ENCODE measurements at regions not wholly inside any gene's neighbourhood (a gene's known extent, or its start where the extent isn't known, plus 50 kb on each side); places are given as distances from the start of the nearest gene placed in this dataset.
"Not testable (repeated sequence)": the region's sequence is repeated elsewhere in the genome, so short reads cannot be mapped to it uniquely, and the experiment has no call there.

DNA sequence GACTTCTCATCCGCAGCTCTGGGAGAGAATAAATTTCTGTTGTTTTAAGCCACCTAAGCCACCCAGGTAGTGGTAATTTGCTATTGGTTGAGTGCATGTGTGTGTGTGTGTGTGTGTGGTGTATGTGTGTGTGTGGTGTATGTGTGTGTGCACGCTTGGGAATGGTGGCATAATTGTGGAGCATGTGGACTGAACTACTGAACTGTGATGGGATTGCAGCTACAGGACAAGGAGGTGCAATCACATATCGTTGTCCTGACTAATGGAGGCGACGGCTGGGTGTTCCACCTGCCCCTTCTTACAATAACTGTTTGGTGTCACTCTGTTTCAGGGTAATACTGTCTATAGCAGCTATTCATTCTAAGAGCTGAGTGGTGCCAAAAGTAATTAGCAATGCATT is 448.7 kb upstream of the PFKP start:
- DNase-seq = no peak

DNA sequence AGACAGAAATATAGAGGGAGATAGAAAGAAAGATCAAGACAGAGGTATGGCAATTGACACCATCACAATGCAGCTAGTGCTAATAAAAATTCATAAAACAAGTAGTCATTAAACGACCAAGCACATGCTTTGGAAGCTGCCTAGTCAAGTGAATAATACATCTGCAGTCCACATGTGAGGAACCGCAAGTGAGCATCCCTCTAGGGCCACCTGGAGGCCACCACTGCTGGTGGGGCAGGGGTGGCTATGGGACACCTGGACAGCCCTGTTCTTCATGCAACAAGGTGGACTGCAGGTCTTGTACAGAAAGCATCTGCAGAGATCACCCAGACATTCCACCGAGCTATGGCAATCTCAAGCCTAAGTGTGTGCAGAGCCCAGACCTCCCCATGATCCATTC is 451.1 kb upstream of the PFKP start:
- DNase-seq = no peak

DNA sequence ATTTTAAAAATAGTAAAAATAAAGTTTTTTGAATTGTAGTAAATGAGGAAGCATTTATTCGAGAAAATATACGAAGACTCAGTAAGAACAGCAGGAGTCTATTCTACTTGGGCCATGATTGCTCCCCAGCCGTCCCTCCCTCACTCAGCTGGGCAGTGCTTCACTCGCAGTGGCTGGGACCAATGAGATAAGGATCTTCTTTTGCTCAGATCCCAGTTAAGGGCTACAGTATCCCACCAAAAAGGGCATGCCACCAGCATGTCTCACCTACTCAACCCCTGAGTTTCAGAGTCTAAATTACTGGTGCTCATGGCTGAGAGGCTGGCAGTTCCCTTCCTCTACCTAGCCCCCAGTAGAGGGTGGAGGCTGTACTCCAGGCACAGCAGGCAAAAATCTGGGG is 455.7 kb upstream of the PFKP start:
- DNase-seq = no peak

DNA sequence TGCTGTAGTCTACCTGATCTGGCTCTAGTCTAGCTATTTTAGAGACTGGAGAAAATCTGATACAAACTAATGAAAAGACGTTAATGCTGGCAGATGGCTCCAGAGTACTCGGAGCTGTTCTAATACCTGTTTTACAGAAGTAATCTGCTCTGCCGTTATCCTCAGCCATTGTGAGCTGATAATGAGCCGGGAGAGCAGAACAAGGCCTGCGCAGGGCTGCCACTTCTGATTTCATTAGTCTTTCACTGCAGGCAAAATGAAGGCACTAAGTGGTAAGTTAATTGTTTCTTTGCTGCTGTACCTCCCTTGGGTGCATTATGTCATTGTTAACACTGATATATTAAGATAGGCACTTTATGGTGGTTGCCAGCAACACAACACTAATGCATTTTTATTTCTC is 456.4 kb upstream of the PFKP start:
- DNase-seq = no peak

DNA sequence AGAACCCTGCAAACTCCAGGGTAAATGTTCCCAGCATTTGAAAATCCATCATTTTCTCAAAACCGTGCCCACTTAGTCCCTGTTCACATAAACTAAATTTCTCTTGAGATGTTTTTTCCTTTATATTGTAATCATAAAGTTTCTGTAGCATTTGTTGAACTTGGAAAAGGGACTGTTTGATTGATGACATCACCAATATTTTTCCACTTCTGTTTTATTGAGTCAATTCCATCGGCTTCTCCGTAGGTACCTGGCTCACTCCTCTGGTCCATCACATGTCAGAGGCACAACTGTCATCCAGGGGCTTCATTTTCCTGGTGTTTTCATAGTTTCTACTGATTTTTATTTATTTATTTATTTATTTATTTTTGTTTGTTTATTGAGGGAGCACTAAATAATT is 462.5 kb upstream of the PFKP start:
- no peak for DNase-seq

DNA sequence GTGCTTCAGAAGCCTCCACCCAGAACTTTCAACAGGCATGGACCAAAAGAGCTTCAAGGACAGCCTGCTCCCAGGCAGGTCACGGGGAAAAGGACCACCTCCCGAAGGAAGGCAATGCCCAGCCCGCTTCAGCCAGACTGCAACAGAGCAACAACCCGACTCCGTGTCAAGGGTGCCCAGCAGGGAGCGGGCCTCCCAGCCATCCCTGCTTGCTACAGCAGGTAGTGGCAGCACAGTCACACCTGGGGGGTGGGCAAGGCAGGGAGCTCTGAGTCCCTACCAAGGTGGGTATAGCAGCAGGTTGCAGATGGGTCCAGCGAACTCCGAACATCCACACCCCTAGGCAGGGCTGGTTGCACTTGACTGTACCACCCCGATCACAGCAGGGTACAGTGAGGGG is 467.8 kb upstream of the PFKP start:
- no peak for DNase-seq

DNA sequence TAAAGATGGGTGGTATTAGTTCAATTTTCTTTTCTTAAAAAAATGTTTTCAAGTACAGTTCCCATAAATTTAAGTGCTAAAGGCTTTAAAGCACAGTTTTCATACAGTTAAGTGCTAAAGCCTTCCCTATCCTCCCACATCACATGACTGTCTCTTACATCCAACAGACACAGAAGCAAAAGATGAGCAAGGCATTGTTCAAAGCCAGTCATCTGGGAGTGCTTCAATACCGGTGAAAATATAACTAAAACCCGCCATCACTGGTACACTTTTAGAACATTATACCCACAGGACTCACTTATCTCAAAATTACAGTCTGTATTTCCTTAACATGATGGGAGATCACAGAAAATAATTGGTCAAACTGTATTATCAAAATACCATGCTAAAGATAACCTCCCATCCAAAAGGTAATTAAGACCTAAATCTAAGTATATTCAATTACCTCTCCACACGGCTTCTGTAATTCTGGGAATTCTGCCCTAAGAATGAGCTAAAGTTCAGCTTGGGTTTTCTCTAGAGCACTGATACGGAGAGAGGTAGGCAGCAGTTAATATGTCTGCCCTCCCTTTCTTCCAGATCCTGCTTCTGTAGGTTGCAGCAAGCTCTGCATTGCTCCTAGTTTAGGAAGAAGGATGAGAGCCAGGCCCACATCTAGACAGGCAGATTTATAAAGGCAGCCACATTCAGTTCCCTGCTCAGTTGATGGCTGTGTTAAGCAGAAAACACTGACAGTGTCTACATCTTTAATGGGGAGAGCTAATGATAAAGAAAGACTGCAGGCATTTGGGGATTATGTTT is 474.8 kb upstream of the PFKP start:
- DNase-seq = no peak

DNA sequence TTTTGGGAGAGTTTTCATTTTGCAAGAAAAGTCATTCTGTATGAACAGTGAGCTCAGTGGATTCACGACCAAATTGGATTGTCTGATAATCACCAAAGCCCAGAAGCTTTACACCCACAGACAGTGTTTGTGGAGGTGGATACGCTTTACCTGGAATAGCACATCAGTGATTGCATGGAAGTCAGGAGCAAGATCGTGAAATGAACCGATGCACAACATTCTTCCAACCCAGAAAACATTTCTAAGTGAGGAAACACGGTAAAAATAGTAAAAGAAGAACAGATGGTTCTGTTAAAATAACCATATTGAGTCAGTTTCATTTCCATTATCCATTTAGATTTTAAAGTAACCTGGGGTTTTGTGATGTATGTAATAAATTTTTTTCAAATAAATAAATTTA is 478.2 kb upstream of the PFKP start:
- no peak for DNase-seq

DNA sequence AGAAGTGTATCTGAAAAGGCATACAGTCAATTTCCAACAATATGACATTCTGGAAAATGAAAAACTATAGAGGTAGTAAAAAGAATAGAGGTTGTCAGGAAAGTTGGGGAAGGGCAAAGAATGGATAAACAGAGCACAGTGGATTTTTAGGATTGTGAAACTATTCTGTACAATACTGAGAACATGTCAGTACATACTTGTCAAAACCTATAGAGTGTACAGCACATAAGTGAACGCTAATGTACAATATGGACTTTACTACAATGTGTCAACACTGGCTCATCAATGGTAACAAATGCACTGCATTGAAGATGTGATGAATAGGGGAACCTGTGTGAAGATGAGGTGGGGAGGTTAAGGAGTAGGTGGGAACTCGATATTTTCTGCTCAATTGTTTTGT is 483.0 kb upstream of the PFKP start:
- DNase-seq = no peak

DNA sequence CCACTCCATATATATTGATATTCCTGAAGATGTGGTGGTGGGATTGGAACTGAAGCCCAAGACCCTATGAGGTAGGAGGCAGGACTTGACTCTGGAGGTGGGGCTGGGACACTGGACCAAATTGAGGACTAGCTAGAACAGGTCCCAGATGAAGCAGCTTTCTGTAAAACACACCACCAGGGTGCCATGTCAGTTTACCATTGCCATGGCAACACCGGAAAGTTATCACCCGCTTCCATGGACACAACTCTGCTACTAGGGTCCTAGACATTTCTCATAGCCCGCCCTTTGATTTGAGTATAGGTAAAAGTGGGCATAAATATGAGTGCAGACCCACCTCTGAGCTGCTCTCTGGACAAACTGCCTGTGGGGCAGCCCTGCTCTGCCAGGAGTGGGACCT is 490.5 kb upstream of the PFKP start:
- no peak for DNase-seq

DNA sequence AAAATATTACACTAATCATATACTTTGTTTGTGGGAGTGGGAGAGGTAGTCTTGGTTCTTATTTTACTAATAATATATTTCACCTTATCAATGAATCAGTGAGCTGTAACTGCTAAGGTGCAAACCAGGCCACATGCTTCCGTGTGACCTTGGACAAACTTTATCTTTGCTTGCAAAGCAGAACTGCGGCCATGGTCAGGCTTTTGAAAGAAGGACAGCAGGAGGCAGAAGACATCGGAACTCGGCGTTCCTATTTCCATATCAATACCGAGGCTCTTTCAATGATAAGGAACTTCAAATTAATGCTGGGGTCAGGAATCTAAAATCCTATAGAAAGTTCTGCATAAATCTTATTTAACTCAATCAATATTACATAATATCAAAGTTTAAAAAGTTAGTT is 491.9 kb upstream of the PFKP start:
- DNase-seq = no peak

DNA sequence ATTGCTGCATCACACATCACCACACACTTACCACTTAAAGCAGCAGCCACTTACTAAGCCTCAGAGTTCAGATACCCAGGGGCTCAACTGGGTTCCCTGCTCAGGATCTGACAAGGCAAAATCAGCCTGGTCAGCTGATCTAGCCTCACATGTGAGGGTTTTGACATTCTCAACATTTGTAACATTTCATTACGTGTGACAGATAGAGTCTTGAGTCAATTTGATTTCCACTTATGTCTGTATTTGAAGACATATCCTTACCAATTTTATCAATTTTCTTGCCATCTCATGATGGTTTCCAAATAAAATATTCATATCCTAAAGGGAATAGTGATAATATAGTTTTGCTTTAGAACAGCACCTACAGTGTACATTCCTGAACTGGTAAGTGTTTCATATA is 494.7 kb upstream of the PFKP start:
- no peak for DNase-seq

DNA sequence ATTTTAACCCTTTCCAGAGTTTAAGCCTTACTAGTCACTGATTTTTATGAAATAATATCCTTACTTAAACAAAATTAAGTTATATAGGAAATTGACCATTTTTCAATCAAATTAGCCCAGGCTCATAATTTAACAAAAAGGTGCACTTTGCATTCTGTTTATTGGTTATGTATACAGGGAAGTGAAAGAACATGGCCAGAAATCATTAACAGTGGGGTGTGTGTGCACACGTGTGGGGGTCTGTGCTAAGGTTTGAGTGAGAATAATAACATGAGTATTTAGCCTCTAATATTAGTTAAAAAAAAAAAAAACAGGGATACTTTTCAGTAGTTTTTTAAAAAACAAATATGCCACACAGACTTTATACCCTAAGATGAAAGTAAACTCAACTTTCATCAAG is 510.5 kb upstream of the PFKP start:
- no peak for DNase-seq

DNA sequence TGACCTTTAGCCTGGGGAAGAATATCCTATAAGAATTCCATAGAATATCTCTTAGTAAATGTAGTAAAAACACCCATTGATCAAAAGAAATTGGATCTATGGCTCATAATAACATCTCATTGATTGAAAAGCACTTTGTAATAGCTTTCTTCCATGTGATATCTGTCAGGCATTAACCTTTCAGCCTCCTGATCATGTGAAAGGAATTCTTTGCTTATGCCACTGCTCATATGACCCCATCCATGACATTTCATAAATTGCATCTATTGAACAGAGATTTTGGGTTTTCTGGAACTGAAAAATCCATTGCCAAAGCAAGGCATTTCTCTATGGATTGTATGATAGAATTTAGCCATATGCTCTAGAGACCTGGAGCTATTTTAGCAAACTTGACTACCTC is 519.3 kb upstream of the PFKP start:
- DNase-seq = no peak

DNA sequence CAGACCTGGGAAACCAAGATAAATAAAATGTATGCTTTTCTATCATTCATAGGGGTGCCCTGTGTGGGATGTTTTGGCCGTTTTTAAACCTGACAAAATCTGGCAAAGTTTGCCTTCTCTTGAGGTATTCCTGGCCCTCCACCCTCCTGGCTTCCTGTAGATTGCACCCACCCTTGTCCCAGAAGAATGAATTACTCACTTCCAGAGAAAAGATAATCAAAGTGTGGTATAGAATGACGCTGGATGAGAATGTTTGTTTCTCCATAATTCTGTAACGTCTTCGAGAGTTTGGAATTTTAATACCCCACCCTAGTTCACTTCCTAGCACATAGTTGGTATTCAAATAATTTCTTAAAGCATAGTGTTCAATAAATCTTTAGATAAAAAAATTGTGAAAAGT is 519.7 kb upstream of the PFKP start:
- DNase-seq = no peak

DNA sequence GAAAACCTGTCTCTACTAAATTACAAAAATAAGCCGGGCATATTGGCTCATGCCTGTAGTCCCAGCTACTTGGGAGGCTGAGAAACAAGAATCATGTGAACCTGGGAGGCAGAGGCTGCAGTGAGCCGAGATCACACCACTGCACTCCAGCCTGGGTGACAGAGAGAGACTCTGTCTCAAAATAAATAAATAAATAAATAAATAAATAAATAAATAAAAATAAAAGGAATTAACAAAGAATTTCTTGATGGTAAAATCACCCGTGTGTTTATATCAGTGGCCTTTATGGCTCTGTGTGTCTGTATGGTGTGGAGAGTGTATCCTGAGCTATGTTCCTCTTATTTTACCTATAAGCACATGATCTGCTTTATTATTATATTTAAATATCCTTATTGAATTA is 520.5 kb upstream of the PFKP start:
- DNase-seq = not testable (repeated sequence)

DNA sequence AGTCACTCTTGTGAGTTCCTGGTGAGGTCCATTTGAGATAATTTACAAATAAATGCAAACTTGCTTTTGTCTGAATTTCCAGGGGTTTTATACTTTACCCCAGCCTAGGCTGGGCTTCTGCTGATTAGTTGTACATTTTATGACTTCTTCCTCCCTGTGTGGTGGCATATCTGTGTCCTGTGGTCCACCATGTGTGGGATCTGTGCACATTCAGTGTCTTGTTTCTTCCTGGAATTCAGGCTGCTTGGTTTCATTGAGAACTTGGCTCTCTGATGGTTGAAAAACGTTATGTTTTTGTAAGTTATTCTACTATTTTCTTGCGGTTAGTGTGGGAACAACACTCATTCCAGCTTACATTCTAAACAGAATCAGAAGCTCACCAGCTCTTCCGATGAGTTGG is 523.4 kb upstream of the PFKP start:
- no peak for DNase-seq

DNA sequence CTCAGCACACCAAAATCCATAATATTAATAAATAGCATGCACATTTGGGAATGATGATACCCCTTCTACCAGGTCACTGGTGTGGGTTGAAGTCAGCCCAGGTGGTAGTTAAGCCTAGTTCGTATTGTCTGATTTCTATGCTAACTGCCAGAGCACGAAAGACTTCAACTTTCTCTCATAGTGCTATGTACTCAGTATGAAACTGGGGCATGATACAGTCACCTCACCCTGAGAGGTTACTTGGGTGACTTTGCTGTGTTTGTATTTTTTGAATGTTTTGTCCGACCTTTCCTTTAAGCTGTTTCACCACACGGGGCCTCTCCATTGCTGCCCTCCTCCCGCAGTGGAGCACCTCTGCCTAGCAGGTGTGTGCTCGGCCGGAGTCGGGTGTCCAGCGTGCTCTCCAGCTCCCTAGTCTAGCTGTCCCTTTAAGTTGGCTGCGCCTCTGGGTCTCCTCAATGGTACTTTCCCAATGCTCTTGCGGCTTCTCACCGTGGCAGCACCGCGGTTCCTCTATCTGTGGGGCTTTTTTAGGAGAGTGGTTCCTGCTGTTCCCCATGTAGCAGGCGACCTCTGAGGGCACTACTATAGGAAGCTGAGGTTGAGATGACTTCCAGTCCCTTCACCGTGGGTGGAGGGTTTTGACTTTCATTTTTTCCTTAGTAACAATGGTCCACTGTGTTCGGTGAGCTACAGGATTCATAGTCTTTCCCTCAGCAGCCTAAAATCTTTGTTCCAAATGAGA is 524.0 kb upstream of the PFKP start:
- no peak for DNase-seq

DNA sequence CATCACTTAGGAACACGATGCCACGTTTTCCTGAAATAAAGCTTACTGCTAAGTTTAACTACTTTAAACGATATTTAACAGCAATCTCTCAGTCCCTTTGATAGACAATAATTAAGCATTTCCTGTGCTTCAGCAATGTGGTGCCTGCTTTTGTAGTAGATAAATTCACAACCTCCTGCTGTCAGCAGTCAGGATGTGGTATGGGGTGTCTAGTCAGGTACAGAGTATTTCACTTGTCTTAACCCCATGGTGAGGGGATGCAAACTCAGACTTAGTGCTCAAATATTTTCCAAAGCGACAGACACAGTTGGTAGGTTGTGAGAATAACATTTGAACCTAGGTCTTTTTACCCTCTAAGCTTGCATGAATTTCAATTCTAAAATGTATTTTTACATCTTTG is 526.2 kb upstream of the PFKP start:
- no peak for DNase-seq

DNA sequence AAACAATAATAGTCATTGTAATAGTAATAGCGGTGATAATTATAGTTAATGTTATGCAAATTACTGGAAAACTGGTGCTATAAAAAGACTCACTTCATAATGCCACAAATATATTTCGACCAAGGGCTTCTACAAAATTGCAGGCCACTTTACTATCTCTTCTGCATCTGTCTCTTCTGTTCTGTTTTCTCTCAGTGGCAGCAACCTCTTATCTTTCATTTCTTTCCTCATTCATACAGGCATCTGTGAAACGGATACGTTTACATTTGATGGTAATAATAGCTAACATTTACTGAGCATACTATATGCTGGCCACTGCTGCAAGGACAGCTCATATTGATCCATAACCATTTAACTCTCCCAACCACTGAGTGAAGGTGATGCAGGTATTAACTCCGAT is 537.4 kb upstream of the PFKP start:
- DNase-seq = no peak

DNA sequence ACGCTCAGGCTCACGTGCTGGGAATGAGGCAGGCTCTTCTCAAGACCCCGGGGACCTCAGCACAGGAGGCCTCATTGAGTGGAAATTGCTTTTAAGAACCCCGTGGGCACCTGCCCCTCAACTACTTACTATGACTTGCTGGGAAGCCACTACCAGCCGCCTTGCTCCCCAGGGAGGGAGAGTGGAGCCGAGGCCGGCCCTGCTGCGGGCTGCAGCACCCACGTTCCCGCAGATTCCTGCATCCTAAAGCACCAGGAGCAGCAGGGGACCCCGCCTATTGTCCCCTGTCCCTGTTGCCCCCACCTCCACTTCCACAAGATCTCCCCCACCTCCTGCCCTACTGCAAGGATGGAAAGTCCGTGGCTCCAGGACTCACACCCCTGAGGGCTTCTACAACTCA is 541.6 kb upstream of the PFKP start:
- DNase-seq = no peak

DNA sequence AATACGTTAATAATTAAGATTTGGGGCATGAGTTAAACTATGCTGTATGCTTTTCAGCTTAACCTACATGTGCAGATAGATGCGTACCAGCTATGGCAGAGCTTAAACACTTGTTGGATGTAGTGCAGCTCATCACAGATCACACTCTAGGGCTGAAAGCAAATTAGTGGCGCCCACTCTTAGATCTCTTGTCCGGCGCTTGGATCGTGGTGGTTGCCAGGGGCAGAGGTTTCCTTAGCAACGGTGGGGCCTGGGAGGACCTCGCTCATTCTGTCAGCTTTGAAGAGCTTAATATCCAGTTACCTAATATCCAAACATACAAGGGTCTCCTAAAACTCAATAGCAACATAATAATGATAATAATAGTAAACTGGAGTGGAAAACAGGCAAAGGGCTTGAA is 548.2 kb upstream of the PFKP start:
- DNase-seq = no peak

DNA sequence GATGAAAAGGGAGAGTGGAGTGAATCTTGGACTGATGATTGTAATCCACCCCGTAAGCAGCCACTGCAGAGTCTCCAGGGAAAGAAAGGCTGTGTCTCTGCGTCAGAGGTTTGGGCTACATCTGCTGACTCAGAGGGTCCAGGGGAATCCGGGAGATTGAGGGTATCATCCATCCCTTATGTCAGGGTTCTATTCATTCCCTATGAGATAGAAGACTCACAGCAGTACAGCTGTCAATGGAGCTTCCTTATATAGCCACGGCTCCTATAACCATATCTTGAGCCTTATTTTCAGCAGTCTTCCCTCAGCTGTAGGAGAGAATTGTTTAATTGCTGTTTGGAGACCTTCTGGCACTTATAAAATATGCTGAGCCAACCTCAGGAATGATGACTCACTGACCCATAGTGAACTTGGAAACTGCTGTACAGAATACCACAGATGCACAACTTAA is 558.2 kb upstream of the PFKP start:
- DNase-seq = no peak

DNA sequence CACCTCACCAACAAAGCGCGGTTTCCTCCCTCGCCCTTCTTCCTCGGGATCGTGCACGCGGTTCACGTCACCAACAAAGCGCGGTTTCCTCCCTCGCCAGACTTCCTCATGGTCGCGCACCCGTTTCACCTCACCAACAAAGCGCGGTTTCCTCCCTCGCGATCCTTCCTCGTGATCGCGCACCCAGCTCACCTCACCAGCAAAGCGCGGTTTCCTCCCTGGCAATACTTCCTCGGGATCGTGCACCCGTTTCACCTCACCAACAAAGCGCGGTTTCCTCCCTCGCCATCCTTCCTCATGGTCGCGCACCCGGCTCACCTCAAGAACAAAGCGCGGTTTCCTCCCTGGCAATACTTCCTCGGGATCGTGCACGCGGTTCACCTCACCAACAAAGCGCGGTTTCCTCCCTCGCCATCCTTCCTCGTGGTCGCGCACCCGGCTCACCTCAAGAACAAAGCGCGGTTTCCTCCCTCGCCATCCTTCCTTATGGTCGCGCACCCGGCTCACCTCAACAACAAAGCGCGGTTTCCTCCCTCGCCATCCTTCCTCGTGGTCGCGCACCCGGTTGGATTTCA is 565.9 kb upstream of the PFKP start:
- DNase-seq = not testable (repeated sequence)
